Panc1 (cell line): ENCODE measurements at regions not wholly inside any gene's neighbourhood (a gene's known extent, or its start where the extent isn't known, plus 50 kb on each side); places are given as distances from the start of the nearest gene placed in this dataset.
"Not testable (repeated sequence)": the region's sequence is repeated elsewhere in the genome, so short reads cannot be mapped to it uniquely, and the experiment has no call there.

Experiments
- ATAC-seq: fragments of 200-7000 bp; cut with Tn5 transposase; 2 replicates; pipeline ENCODE4 v1.9.1; 2020; ENCODE audit warnings: mild to moderate bottlenecking, moderate library complexity
- BruUV-seq: library from RNA; stranded (reverse); fragments of 400-500 nt; replicated peaks from 2 replicates; lab custom pipeline; 2021; lab: Mats Ljungman, UMichigan
- CTCF ChIA-PET: fragments of 300-600 bp; sonication (Branson Sonifier 250); formaldehyde crosslinking; loops from one replicate; lab custom pipeline; 2022; ENCODE audit warnings: antibody characterized with exemption; lab: Charles Lee
- POLR2A ChIA-PET: fragments of 300-600 bp; sonication (Branson Sonifier 250); formaldehyde crosslinking; loops from one replicate; lab custom pipeline; 2022; ENCODE audit warnings: antibody characterized with exemption; lab: Charles Lee
- DNase-seq: peaks from one replicate; pipeline ENCODE4 v3.0.0-alpha.2; 2010; ENCODE audit warnings: low read depth, low spot score
- H3K27ac ChIP-seq: 2 replicates; pipeline ENCODE4 v1.5.1; 2011; ENCODE audit warnings: mild to moderate bottlenecking, low read length, inconsistent platforms
- H3K27me3 ChIP-seq: fragments of 200-500 bp; sonication (Bioruptor generic); 2 replicates; pipeline ENCODE4 v1.6.0; 2014; ENCODE audit warnings: low read length, inconsistent platforms; ENCODE audit not compliant: control insufficient read depth, insufficient read depth
- H3K36me3 ChIP-seq: fragments of 200-500 bp; sonication (Bioruptor generic); 2 replicates; pipeline ENCODE4 v1.5.1; 2014; ENCODE audit warnings: inconsistent platforms, mild to moderate bottlenecking, low read length, moderate library complexity; ENCODE audit not compliant: control insufficient read depth, insufficient read depth
- H3K4me1 ChIP-seq: 2 replicates; pipeline ENCODE4 v1.5.1; 2011; ENCODE audit warnings: inconsistent platforms, mild to moderate bottlenecking, low read length, moderate library complexity; ENCODE audit not compliant: control insufficient read depth, insufficient read depth
- H3K4me3 ChIP-seq, 2 experiments: 2 replicates each; pipeline ENCODE4 v1.5.1; 2011 to 2012; ENCODE audit warnings: low read depth in 2 of 2, low read length in 2 of 2, mild to moderate bottlenecking in 2 of 2, inconsistent platforms in 1 of 2, moderate library complexity in 1 of 2
- H3K9me3 ChIP-seq: fragments of 200-500 bp; sonication (Bioruptor generic); 2 replicates; pipeline ENCODE4 v1.5.1; 2014; ENCODE audit warnings: low read depth, mild to moderate bottlenecking, inconsistent platforms, low read length, moderate library complexity; ENCODE audit not compliant: control insufficient read depth, insufficient read depth
- CTCF ChIP-seq: fragments of 450-650 bp; IDR thresholded peaks from 2 replicates; pipeline ENCODE4 v1.5.1; 2017; ENCODE audit warnings: mild to moderate bottlenecking
- POLR2AphosphoS5 ChIP-seq: IDR thresholded peaks from 2 replicates; pipeline ENCODE4 v1.6.1; 2012; ENCODE audit warnings: mild to moderate bottlenecking, low read depth, low read length, moderate library complexity
- REST ChIP-seq, 2 experiments: IDR thresholded peaks; 2 replicates each; pipeline ENCODE4 v1.6.1; 2011 to 2012; ENCODE audit warnings: low read depth in 2 of 2, control low read depth in 1 of 2, low read length in 1 of 2, mild to moderate bottlenecking in 1 of 2, moderate library complexity in 1 of 2; ENCODE audit not compliant: insufficient read depth in 1 of 2
- SIN3A ChIP-seq: IDR thresholded peaks from 2 replicates; pipeline ENCODE4 v1.6.1; 2012; ENCODE audit warnings: low read depth, mild to moderate bottlenecking, low read length, moderate library complexity, borderline replicate concordance; ENCODE audit not compliant: insufficient read depth
- TCF7L2 ChIP-seq: IDR thresholded peaks from 2 replicates; pipeline ENCODE4 v1.6.1; 2011; ENCODE audit warnings: mild to moderate bottlenecking, low read depth, low read length, inconsistent platforms
- in situ Hi-C: cut with HindIII; loops from 2 replicates; pipeline ENCODE4 v1.10.0; 2016; ENCODE audit warnings: low sequenced_read_pairs, low pct_unique_long_range_greater_than_20kb
- intact Hi-C: fragments of 100-400 bp; cut with micrococcal nuclease; formaldehyde crosslinking; loops from one replicate; pipeline ENCODE4 v1.10.0; 2022; ENCODE audit not compliant: unreplicated experiment

- H3K27ac ChIP-seq, result no peak overlapping the region
- ChIA-PET CTCF (interaction anchor here (0.6 kb wide), 1 partner anchor 714 kb away, joined by 3 read pairs; no protein-coding TSS in a partner anchor), POLR2A (no interaction called here)
- no TSS peak for BruUV-seq
- H3K4me3 ChIP-seq, result no peak overlapping the region
- no peaks in the 10 kb centered on the region for H3K4me1 ChIP-seq
- no peaks in the 10 kb centered on the region for H3K36me3 ChIP-seq
- intact Hi-C loops, result no loop called here
- ATAC-seq, result no peak
- TF ChIP-seq TCF7L2 (no peak), CTCF (no peak), POLR2AphosphoS5 (no peak), REST (IDR thresholded peaks at IDR 0.05; ENCODE audit: insufficient read depth in 1 of 2, low read depth in 2 of 2, low read length in 1 of 2) (no peak), SIN3A (no peak)
- in situ Hi-C loops, result no loop called here
- no peaks in the 10 kb centered on the region for H3K9me3 ChIP-seq
- H3K27me3 ChIP-seq, result no peaks in the 10 kb centered on the region
- no peak for DNase-seq
Measured at GRCh38 chr10:16242446-16242845, 194.4 kb upstream of the PTER start.

GRCh38 chr10:16242859-16243613, 193.8 kb upstream of the PTER start:
- in situ Hi-C loops (no loop called here), intact Hi-C loops (no loop called here)
- POLR2A ChIA-PET, result no interaction called here
- H3K9me3 ChIP-seq, result no peaks in the 10 kb centered on the region
- no TSS peak for BruUV-seq
- H3K4me3 ChIP-seq, result no peak overlapping the region
- CTCF ChIA-PET, result interaction anchor here (0.6 kb wide), 1 partner anchor 715 kb away, joined by 3 read pairs; no protein-coding TSS in a partner anchor
- ATAC-seq (no peak), DNase-seq (no peak)
- H3K27ac ChIP-seq, result no peak overlapping the region
- no peaks in the 10 kb centered on the region for H3K27me3 ChIP-seq
- no peaks in the 10 kb centered on the region for H3K36me3 ChIP-seq
- TF ChIP-seq REST (IDR thresholded peaks at IDR 0.05; ENCODE audit: insufficient read depth in 1 of 2, low read depth in 2 of 2, low read length in 1 of 2), result no peak
- TF ChIP-seq SIN3A, result no peak
- no peak for TF ChIP-seq TCF7L2
- no peak for TF ChIP-seq POLR2AphosphoS5
- TF ChIP-seq CTCF, result no peak
- H3K4me1 ChIP-seq, result no peaks in the 10 kb centered on the region

GRCh38 chr10:16250136-16250535, 186.7 kb upstream of the PTER start:
- BruUV-seq, intact Hi-C loops, POLR2A ChIA-PET, in situ Hi-C loops, H3K4me1 ChIP-seq, H3K9me3 ChIP-seq, H3K27ac ChIP-seq, CTCF ChIA-PET, DNase-seq, H3K4me3 ChIP-seq, H3K36me3 ChIP-seq, ATAC-seq, H3K27me3 ChIP-seq: not testable (repeated sequence)
